ENCODE measurements at regions not wholly inside any gene's neighbourhood (a gene's known extent, or its start where the extent isn't known, plus 50 kb on each side); places are given as distances from the start of the nearest gene placed in this dataset.

DNA sequence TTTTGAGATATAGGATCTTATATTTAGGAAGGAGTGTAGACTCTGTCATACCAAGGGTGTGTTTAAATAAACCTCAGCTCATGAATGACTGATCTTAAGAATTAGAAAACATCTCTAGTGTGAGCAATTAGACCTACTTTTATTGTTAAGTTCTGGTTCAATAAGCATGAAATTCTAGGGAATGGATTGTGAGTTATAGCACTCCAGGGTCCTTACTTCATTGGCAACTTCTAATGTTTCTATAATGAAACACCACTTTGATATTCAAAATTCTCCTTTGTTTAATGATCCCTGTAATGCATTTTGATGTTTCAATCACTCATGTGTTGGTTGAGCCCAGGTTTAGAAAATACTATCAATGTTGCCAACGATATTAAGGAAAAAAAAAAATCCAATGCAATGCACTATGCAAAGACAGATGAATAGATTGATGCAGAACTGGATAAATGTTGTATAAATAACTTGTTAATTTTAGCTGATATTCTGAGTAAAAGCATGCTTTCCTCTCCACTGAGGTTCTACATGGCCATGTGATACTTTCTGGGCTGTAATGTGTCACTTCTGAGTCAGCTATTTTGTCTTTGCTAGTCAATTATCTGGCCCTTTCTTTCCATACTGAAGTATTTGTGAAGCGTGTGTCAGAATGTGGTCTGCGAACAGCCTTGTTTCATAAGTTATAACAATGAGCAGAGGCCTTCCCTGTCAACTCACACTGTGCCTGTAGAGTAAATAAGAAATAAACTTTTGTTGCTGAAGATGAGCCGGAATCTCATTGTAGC, 1035.9 kb downstream of the PLOD2 start:
- DNase-seq (ENCODE audit: low read depth) = peak; percentile 37
- in situ Hi-C loops (cut with HindIII; ENCODE audit: low pct_unique_long_range_greater_than_20kb, low sequenced_read_pairs) = no loop called here

DNA sequence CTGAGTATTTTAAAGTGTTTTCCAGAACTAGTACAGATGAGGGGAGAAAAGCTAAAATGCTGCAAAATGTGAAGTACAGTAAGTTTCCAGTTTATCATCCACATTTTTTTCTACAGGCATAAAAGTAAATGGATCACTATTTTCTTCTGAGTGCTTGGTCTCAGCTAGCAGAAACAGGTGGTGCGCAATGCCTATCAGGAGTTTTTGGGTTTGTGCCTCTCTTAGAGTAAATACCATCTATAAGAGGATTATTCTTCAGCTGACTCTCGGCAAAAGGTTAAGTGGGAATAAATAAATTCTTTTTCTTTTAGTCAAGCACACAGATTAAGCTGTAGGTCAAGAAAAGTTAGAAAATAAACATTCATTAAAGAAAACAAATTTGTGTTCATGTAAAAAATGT, 1027.7 kb downstream of the PLOD2 start:
- in situ Hi-C loops (cut with HindIII; ENCODE audit: low pct_unique_long_range_greater_than_20kb, low sequenced_read_pairs) = no loop called here
- no peak for DNase-seq (ENCODE audit: low read depth)

DNA sequence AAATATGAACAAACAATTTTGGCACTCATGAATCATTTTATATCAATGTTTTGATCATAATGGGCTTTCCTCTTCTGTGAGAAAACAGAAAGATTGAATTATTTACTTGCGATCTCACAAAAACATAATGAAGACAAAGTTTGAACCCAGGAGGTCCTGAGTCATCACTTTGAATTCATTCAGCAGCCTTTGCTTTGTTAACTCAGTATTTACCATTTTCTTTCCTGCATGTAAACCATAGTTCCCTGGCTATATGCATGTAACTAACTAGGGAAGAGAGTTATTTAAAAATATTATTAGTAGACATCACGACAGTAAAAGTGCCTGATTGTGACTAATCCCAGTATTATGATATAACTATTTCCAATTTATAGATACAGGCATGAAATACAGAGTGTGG, 1026.2 kb downstream of the PLOD2 start:
- DNase-seq (ENCODE audit: low read depth) = no peak
- in situ Hi-C loops (cut with HindIII; ENCODE audit: low pct_unique_long_range_greater_than_20kb, low sequenced_read_pairs) = no loop called here

DNA sequence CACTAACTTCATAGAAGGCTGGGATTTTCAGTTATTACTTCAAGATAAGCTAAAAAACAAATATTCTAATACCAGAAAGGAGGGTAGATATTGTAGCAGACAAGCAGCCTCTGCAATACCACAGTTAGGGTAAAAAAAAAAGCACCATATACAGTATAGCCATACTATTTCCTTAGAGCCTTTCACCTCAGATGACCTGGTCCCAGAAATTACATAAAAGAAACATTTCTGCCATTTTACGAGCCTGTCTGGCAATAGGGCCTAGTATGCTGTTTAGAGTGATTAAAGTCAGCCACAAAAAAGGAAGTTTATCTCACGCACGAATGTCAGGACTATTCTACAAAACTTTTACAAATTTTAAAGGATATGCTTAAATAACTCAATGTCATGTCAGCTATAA, 1016.6 kb downstream of the PLOD2 start:
- in situ Hi-C loops (cut with HindIII; ENCODE audit: low pct_unique_long_range_greater_than_20kb, low sequenced_read_pairs) = no loop called here

DNA sequence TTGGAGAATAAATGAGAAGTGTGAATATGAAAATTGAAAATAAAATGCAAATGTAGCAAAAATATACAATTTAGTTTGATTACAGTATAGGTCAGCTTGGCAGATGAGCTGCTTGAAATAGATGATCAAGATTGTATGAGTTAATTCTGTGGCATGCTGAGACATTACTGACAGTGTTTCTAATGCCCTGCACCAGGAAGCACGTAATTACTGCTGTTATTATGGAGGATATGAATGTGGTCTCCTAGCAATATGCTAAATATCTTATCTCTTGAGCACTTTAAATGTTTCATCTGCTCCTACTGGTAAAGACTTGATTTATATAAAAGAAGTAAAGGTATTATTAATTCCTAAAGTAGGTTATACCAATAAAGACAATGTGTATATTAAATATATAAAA, 1015.5 kb downstream of the PLOD2 start:
- in situ Hi-C loops (cut with HindIII; ENCODE audit: low pct_unique_long_range_greater_than_20kb, low sequenced_read_pairs) = no loop called here
- DNase-seq (ENCODE audit: low read depth) = no peak

More for the DNA sequence above, 1016.6 kb downstream of the PLOD2 start:
- DNase-seq (ENCODE audit: low read depth) = no peak

DNA sequence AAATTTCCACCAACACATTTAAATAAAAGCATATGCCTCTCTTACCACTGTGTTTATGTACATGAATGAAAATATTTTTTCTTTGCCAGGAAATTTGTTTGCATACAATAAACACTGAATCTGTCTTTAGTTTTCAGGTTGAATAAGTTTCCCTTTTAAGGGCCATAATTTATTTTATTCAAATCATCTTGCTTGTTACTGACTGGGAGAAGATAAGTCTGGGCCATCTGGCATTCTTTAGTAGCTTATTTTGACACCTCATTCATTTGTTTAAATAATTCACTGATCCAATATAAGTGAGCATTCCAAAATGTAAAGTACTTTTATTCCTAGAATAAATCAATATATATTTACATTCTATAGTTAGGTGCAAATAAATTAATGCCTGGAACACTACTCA, 1001.3 kb downstream of the PLOD2 start:
- in situ Hi-C loops (cut with HindIII; ENCODE audit: low pct_unique_long_range_greater_than_20kb, low sequenced_read_pairs) = no loop called here

DNA sequence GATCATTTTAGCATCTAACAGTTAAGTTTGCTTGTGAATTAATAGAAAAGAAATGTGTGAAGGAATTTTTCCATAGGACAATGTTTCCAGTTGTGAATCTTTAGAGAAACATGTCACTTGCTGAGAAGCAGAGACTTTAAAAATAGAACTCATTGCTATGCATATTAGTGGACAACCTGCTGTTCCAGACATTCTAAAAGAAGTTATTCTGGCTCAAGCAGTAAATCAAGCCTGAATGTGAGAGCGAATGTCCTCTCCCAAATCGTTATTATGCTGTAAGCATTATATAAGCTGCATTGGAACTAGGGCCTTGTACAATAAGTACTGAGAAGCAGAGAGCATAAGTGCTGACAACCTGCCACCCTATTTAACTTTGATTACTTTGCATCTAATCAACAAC, 990.9 kb downstream of the PLOD2 start:
- in situ Hi-C loops (cut with HindIII; ENCODE audit: low pct_unique_long_range_greater_than_20kb, low sequenced_read_pairs) = no loop called here
- DNase-seq (ENCODE audit: low read depth) = no peak

More for the DNA sequence above, 1001.3 kb downstream of the PLOD2 start:
- no peak for DNase-seq (ENCODE audit: low read depth)

DNA sequence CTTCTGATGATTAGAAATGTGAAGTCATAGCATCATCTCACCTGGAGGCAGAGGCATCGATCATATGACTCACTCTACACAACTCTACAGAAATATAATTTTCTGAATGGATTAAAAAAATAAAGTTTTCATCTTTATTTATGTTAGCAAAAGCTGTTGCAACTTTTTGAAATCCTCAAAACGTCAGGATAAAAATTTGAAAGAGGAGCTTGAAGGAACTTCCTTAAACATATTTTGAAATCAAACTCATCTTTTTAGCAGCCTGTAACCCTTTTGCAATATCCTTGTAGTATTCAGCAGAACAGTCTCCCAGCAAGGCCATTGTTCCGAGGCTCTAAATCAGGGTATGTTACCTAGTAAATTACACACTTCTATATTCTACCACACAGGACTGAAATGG, 985.4 kb downstream of the PLOD2 start:
- in situ Hi-C loops (cut with HindIII; ENCODE audit: low pct_unique_long_range_greater_than_20kb, low sequenced_read_pairs) = no loop called here
- DNase-seq (ENCODE audit: low read depth) = no peak

DNA sequence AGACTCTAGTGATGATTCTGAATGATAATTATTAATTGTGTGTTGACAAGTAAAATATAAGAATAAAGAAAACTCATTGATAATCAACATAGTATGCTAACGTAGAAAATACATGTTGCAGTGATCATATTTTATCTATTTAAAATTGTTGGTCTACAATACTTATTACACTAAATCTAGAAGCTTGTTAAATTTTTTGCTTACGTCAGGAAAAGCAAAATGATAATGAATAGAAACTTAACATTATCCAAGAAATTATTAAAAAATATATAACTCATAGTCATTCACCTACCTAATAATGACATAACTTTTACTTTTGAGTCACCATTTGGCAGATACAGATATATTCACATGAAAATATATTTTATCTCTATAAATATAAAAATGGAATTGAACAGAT, 984.1 kb downstream of the PLOD2 start:
- in situ Hi-C loops (cut with HindIII; ENCODE audit: low pct_unique_long_range_greater_than_20kb, low sequenced_read_pairs) = no loop called here
- no peak for DNase-seq (ENCODE audit: low read depth)

DNA sequence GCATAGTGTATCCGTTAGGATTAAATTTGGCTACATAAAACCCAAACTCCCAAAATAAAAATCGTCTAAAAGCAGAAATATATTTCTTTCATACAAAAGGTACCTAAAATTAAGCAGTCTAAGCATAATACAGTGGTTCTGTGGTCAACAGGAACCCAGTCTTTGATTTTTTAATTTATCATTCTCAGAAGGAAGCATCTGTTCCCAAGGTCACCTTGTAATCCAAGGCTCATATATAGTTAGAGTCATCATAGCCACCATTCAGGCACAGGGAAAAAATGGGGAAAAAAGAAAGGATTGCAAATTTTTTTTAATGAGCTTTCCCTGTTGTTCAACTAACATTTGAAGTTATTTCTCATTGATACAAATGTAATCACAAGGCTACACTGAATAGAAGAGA, 983.2 kb downstream of the PLOD2 start:
- DNase-seq (ENCODE audit: low read depth) = no peak
- in situ Hi-C loops (cut with HindIII; ENCODE audit: low pct_unique_long_range_greater_than_20kb, low sequenced_read_pairs) = no loop called here

DNA sequence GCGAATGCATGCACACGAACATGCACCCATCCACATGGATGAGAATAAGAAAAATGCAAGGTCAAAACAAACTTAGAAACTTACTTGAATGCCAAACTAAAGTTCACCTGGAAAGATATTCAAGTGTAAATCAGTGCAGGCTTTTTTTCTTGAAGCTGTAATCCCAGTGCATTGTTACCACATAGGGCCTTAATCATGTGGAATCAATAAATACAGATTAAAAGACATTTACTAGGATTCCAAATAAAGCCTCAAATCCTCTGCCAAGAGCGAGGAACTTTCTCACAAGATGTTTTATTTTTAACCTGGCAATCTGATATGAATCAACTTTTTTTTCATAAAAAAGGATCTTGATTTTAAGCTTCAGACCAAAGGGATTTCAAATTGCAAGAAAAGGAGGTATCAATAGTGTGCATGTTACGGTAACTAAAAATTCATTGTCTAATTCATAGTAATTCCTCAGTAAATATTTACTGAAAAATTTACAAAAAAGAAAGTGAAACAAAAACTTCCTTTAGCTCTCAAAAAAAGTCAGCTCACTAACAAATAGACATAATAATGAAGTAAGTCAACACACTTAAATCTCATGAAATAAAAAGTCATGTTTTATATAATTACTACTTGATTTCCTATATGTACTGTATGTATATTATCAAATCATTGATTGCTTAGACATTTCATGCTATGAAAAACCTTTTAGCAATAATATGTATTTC, 978.6 kb downstream of the PLOD2 start:
- DNase-seq (ENCODE audit: low read depth) = no peak
- in situ Hi-C loops (cut with HindIII; ENCODE audit: low pct_unique_long_range_greater_than_20kb, low sequenced_read_pairs) = no loop called here

DNA sequence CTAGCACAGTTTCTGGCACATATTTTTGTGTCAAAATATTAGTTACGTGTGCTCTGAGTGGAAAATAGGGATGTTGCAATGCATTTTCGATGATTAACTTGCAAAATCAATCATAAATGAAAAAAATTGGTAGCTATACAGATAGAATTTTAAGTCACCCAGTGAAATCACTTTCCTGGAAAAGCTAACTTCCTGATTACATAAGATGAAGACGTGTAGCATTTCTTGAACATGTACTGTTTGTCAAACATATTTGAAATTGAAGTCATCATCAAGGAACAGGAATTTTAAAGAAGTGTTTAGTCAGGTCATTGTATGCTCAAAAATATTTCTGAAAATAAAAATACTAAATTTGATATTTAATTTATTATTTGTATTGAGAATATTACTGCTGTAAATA, 977.7 kb downstream of the PLOD2 start:
- in situ Hi-C loops (cut with HindIII; ENCODE audit: low pct_unique_long_range_greater_than_20kb, low sequenced_read_pairs) = no loop called here
- DNase-seq (ENCODE audit: low read depth) = no peak

DNA sequence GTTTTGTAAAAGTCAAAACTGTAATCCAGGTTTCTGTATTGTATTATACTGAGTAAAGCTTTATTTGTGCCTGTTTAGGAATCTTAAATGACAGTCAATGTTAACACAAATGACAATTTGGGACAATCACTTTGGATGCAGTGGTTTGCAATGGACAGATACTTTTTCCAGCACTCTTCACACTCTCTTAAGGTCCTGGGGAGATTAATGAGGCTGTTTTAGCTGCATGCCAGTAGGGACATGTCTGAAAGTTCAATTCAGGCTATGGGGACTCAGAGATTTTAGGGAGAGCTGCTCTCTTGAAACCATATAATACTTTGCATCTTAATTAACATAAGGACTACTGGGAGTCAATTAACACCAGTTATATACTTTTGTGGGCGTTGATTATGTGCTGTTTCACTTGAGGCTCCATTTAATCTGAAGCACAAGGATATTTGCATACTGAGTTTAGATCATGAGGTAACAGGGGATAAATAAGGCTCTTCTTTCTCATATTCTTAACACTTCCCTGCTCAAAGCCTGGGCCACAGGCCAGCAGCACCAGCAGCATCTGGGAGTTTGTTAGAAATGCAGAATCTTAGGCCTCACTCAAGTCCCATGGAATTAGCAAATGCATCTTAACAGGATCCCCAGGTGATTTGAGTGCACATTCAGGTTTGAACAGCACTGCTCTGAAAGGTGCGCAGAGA, 972.8 kb downstream of the PLOD2 start:
- in situ Hi-C loops (cut with HindIII; ENCODE audit: low pct_unique_long_range_greater_than_20kb, low sequenced_read_pairs) = no loop called here
- no peak for DNase-seq (ENCODE audit: low read depth)

DNA sequence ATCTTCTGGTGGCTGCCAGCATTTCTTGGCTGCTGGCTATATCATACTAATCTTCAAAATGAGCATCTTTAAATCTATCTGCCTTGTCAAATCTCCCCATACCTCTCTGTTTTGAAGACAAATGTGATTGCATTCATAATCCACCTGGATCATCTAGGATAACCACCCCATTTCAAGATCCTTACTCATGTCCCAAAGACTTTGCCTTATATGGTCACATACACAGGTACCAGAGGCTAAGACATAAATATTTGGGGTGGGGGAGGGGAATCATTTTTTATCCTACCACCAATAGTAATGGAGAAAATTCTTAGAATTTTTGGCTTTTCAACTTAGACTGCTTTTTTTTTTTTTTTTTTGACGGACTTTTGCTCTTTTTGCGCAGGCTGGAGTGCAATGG, 970.8 kb downstream of the PLOD2 start:
- in situ Hi-C loops (cut with HindIII; ENCODE audit: low pct_unique_long_range_greater_than_20kb, low sequenced_read_pairs) = no loop called here
- no peak for DNase-seq (ENCODE audit: low read depth)

DNA sequence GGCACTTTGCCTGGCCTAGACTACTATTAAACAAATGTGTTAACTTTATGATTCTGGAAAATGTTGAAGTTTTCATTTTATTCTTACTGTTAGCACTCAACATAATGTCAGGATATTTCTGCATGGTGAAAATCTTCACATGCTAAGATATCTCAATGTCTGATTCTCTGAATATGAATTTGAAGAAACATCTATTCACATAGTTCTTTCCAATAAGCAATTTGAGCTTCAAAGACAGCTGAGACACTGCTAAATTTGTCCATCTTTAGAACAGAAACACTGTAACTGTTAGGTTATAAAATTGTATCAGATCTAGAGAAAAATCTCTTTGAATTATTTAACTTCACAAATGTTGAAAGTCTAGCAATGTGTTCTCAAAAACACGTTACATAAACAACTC, 970.2 kb downstream of the PLOD2 start:
- in situ Hi-C loops (cut with HindIII; ENCODE audit: low pct_unique_long_range_greater_than_20kb, low sequenced_read_pairs) = no loop called here
- DNase-seq (ENCODE audit: low read depth) = no peak

DNA sequence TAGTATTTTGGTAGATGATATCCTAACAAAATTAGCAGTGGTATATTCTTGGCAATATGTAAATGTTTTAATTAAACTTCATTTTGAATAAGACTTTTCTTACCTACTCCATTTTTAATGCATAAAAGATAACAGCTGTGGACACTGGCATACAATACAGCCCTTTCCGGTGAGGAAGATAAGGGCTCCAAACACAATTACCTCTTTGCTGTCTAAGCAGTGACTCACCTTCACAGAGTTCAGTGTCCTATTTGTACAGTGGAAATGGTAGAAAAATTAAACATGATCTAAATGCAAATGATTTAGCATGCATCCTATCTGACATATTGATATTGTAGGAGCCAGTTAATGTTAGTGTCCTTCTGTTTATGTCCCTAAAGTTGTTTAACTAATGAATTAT, 969.4 kb downstream of the PLOD2 start:
- in situ Hi-C loops (cut with HindIII; ENCODE audit: low pct_unique_long_range_greater_than_20kb, low sequenced_read_pairs) = no loop called here
- DNase-seq (ENCODE audit: low read depth) = no peak

DNA sequence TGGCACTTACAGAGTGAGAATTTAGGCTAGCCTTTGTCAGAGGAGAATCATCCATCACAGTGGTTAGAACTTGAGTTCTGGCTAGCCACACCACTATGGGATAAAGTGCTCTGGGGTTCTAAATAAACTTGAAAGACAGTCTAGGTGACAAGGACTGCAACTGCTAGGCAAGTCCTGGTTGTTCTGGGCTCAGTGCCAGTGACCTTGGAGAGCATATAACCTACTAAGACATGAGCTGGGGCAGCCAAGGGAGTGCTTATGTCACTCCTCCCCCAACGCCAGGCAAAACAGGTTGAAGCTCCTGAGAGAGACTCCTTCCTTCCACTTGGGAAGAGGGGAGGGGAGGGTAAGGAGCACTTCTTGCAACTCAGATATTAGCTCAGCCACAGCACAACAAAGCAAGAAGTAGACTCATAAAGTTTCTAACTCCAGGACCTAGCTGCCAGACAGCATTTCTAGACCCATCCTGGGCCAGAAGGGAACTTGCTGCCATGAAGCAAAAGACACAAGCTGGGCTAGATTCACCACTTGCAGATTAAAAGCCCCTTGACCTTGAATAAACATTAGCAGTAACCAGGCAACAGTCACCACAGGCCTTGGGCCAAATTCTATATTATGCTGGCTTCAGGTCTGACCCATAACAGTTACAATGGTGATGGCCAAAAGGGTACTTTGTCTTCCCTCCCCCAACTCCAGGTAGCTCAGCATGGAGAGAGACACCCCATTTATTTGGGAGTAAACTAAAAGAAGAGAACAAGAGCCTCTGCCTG, 963.7 kb downstream of the PLOD2 start:
- no peak for DNase-seq (ENCODE audit: low read depth)
- in situ Hi-C loops (cut with HindIII; ENCODE audit: low pct_unique_long_range_greater_than_20kb, low sequenced_read_pairs) = no loop called here

DNA sequence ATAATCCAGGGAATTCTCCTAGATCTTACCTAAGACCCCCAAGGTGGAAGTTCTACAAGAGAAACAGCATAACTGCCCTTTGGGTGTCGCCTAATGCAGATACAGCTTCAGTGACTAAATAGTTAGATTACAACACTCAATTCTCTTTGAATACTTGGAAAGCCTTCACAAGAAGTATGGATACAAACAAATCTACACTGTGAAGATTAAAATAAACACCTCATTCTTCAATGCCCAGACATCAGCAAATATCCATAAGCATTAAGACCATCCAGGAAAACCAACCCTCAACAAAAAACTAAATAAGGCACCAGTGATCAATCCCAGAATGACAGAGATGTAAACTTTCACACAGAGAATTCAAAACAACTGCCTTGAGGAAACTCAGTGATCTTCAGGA, 963.2 kb downstream of the PLOD2 start:
- in situ Hi-C loops (cut with HindIII; ENCODE audit: low pct_unique_long_range_greater_than_20kb, low sequenced_read_pairs) = no loop called here
- DNase-seq (ENCODE audit: low read depth) = no peak

DNA sequence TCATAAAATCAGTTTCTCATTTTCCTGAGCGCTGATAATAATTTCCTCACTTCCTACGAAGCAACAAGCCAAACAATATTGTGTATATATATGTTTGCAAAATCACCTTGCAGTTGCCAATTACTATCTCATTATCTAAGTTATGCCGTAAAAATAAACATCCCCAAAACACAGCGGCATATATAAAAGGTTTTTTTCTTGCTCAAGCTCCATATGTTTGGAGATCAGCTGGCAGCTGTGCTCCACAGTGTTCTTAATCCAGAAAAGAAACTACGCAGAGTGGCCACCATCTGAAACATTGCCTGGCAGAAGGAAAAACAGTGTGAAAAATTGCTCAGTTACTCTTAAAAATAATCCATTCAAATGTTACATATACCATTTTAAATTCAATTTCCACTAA, 951.4 kb downstream of the PLOD2 start:
- DNase-seq (ENCODE audit: low read depth) = no peak
- in situ Hi-C loops (cut with HindIII; ENCODE audit: low pct_unique_long_range_greater_than_20kb, low sequenced_read_pairs) = no loop called here

Data from Caki2 (cell line).